H1 (cell line): ENCODE measurements at regions not wholly inside any gene's neighbourhood (a gene's known extent, or its start where the extent isn't known, plus 50 kb on each side); places are given as distances from the start of the nearest gene placed in this dataset.

Source experiments
- ASH2L ChIP-seq: fragments of 200-600, 300-600 bp; sonication (generic); IDR thresholded peaks from one replicate; pipeline ENCODE4 v1.7.1; 2017; ENCODE audit warnings: low read length
- BCL11A ChIP-seq, 2 experiments: IDR thresholded peaks; one replicate each; pipeline ENCODE4 v1.6.1; 2011; ENCODE audit warnings: low read depth in 2 of 2, low read length in 2 of 2, mild to moderate bottlenecking in 2 of 2
- CBX5 ChIP-seq: fragments of 300-800, 300-1000 bp; sonication (generic); IDR thresholded peaks from 2 replicates; pipeline ENCODE4 v1.7.1; 2016; ENCODE audit warnings: antibody characterized with exemption, low read length, low read depth
- CTCF ChIP-seq, 3 experiments: IDR thresholded peaks; 1 replicate in 2 of 3; 2 replicates in 1 of 3; pipeline versions ENCODE4 v1.5.1 to v1.6.1; 2011; ENCODE audit warnings: low read length in 3 of 3, mild to moderate bottlenecking in 3 of 3, inconsistent platforms in 2 of 3, low read depth in 1 of 3, moderate library complexity in 1 of 3; ENCODE audit not compliant: insufficient read depth in 1 of 3; ENCODE audit errors: control extremely low read depth in 1 of 3
- EP300 ChIP-seq, 2 experiments: IDR thresholded peaks; 1 replicate in 1 of 2; 2 replicates in 1 of 2; pipeline ENCODE4 v1.6.1; 2011 to 2012; ENCODE audit warnings: low read depth in 2 of 2, low read length in 2 of 2, mild to moderate bottlenecking in 2 of 2, borderline replicate concordance in 1 of 2, inconsistent platforms in 1 of 2, moderate library complexity in 1 of 2
- EZH2 ChIP-seq: fragments of 200-600 bp; sonication (generic); IDR thresholded peaks from 2 replicates; pipeline ENCODE4 v1.7.1; 2012; ENCODE audit warnings: low read depth, mild to moderate bottlenecking, moderate library complexity, low read length, inconsistent platforms; ENCODE audit not compliant: severe bottlenecking
- MAX ChIP-seq: IDR thresholded peaks from 2 replicates; pipeline ENCODE4 v1.6.1; 2012; ENCODE audit warnings: inconsistent platforms
- POLR2A ChIP-seq, 2 experiments: IDR thresholded peaks; 1 replicate in 1 of 2; 2 replicates in 1 of 2; pipeline ENCODE4 v1.6.1; 2011; ENCODE audit warnings: low read depth in 2 of 2, low read length in 2 of 2, mild to moderate bottlenecking in 2 of 2; ENCODE audit errors: control extremely low read depth in 1 of 2
- POLR2AphosphoS5 ChIP-seq: IDR thresholded peaks from 2 replicates; pipeline ENCODE4 v1.6.1; 2011; ENCODE audit warnings: low read depth, low read length
- POU5F1 ChIP-seq: IDR thresholded peaks from 2 replicates; pipeline ENCODE4 v1.6.1; 2011; ENCODE audit warnings: low read depth, mild to moderate bottlenecking, low read length, moderate library complexity
- SIN3A ChIP-seq, 2 experiments: IDR thresholded peaks in 1 of 2; conservative IDR thresholded peaks in 1 of 2; 2 replicates each; pipeline ENCODE4 v1.6.1; 2011 to 2012; ENCODE audit warnings: low read length in 2 of 2, improper control_type of control experiment in 1 of 2, low read depth in 1 of 2, mild to moderate bottlenecking in 1 of 2
- ZNF274 ChIP-seq: IDR thresholded peaks from 2 replicates; pipeline ENCODE4 v1.7.0; 2012; ENCODE audit warnings: low read length, borderline replicate concordance; ENCODE audit errors: extremely low read depth

GRCh38 chr10:71099731-71100361, 112.5 kb upstream of the UNC5B start:
- TF ChIP-seq ZNF274 (no peak), CTCF (IDR thresholded peaks at IDR 0.05; ENCODE audit: control extremely low read depth in 1 of 3, insufficient read depth in 1 of 3, low read depth in 1 of 3, low read length in 3 of 3) (no peak), EP300 (IDR thresholded peaks at IDR 0.05; ENCODE audit: borderline replicate concordance in 1 of 2, low read depth in 2 of 2, low read length in 2 of 2) (no peak), SIN3A (conservative IDR thresholded peaks at IDR 0.05 in 1 of 2, IDR thresholded peaks at IDR 0.05 in 1 of 2; ENCODE audit: low read depth in 1 of 2, low read length in 2 of 2) (no peak), MAX (no peak), POLR2A (IDR thresholded peaks at IDR 0.05; ENCODE audit: control extremely low read depth in 1 of 2, low read depth in 2 of 2, low read length in 2 of 2) (no peak), BCL11A (IDR thresholded peaks at IDR 0.05; ENCODE audit: low read depth in 2 of 2, low read length in 2 of 2) (no peak), EZH2 (no peak), POLR2AphosphoS5 (no peak), CBX5 (no peak), POU5F1 (no peak), ASH2L (no peak)
